ENCODE measurements at regions not wholly inside any gene's neighbourhood (a gene's known extent, or its start where the extent isn't known, plus 50 kb on each side); places are given as distances from the start of the nearest gene placed in this dataset.

GRCh38 chr2:138910427-138910826 is 130.2 kb upstream of the NXPH2 start:
- TF ChIP-seq CTCF (conservative IDR thresholded peaks at IDR 0.05): no peak
- H3K27me3 Mint-ChIP-seq: no peaks in the 10 kb centered on the region
- H3K27ac Mint-ChIP-seq: no peak overlapping the region
- H3K9me3 Mint-ChIP-seq: peaks cover 10% of the 10 kb centered on the region
- DNase-seq (ENCODE audit: extremely low spot score, unreplicated experiment): no peak
- H3K4me3 Mint-ChIP-seq: no peak overlapping the region
- no peaks in the 10 kb centered on the region for H3K4me1 Mint-ChIP-seq (ENCODE audit: unreplicated experiment)
- H3K36me3 Mint-ChIP-seq: no peaks in the 10 kb centered on the region

GRCh38 chr2:138906549-138906948 is 126.4 kb upstream of the NXPH2 start:
- H3K36me3 Mint-ChIP-seq: no peaks in the 10 kb centered on the region
- H3K27ac Mint-ChIP-seq: no peak overlapping the region
- H3K27me3 Mint-ChIP-seq: no peaks in the 10 kb centered on the region
- no peak overlapping the region for H3K4me3 Mint-ChIP-seq
- TF ChIP-seq CTCF (conservative IDR thresholded peaks at IDR 0.05): no peak
- no peak for DNase-seq (ENCODE audit: extremely low spot score, unreplicated experiment)
- H3K4me1 Mint-ChIP-seq (ENCODE audit: unreplicated experiment): no peaks in the 10 kb centered on the region
- H3K9me3 Mint-ChIP-seq: peaks cover 3% of the 10 kb centered on the region

GRCh38 chr2:138902239-138902871 is 122.2 kb upstream of the NXPH2 start:
- Mint-ChIP-seq H3K4me3 (no peak overlapping the region), H3K4me1 (ENCODE audit: unreplicated experiment) (no peaks in the 10 kb centered on the region), H3K36me3 (no peaks in the 10 kb centered on the region), H3K27me3 (no peaks in the 10 kb centered on the region), H3K27ac (no peak overlapping the region), H3K9me3 (no peaks in the 10 kb centered on the region)
- no peak for TF ChIP-seq CTCF (conservative IDR thresholded peaks at IDR 0.05)
- DNase-seq (ENCODE audit: extremely low spot score, unreplicated experiment): no peak

- no peak overlapping the region for H3K4me3 Mint-ChIP-seq
- H3K9me3 Mint-ChIP-seq: no peaks in the 10 kb centered on the region
- no peaks in the 10 kb centered on the region for H3K27me3 Mint-ChIP-seq
- no peak for TF ChIP-seq CTCF (conservative IDR thresholded peaks at IDR 0.05)
- no peak overlapping the region for H3K27ac Mint-ChIP-seq
- DNase-seq (ENCODE audit: extremely low spot score, unreplicated experiment): no peak
- H3K4me1 Mint-ChIP-seq (ENCODE audit: unreplicated experiment): no peaks in the 10 kb centered on the region
- no peaks in the 10 kb centered on the region for H3K36me3 Mint-ChIP-seq
These were observed 121.3 kb upstream of the NXPH2 start for GRCh38 chr2:138901530-138901929.

- Mint-ChIP-seq H3K4me1 (ENCODE audit: unreplicated experiment) (no peaks in the 10 kb centered on the region), H3K9me3 (no peaks in the 10 kb centered on the region), H3K36me3 (no peaks in the 10 kb centered on the region), H3K4me3 (no peak overlapping the region), H3K27me3 (no peaks in the 10 kb centered on the region), H3K27ac (no peak overlapping the region)
- TF ChIP-seq CTCF (conservative IDR thresholded peaks at IDR 0.05): no peak
- DNase-seq (ENCODE audit: extremely low spot score, unreplicated experiment): no peak
These were observed 118.7 kb upstream of the NXPH2 start for GRCh38 chr2:138898855-138899254.

GRCh38 chr2:138897274-138897673 is 117.1 kb upstream of the NXPH2 start:
- H3K27me3 Mint-ChIP-seq: no peaks in the 10 kb centered on the region
- no peak overlapping the region for H3K27ac Mint-ChIP-seq
- H3K4me3 Mint-ChIP-seq: no peak overlapping the region
- no peaks in the 10 kb centered on the region for H3K36me3 Mint-ChIP-seq
- H3K4me1 Mint-ChIP-seq (ENCODE audit: unreplicated experiment): no peaks in the 10 kb centered on the region
- H3K9me3 Mint-ChIP-seq: no peaks in the 10 kb centered on the region
- DNase-seq (ENCODE audit: extremely low spot score, unreplicated experiment): no peak
- TF ChIP-seq CTCF (conservative IDR thresholded peaks at IDR 0.05): no peak

Data from type B pancreatic cell (in vitro differentiated cells).